Smooth muscle cell (in vitro differentiated cells): ENCODE measurements at regions not wholly inside any gene's neighbourhood (a gene's known extent, or its start where the extent isn't known, plus 50 kb on each side); places are given as distances from the start of the nearest gene placed in this dataset.

Experiments
- DNase-seq: peaks from one replicate; lab custom pipeline; 2025; ENCODE audit not compliant: unreplicated experiment; lab: John Stamatoyannopoulos, UW
- H2AFZ ChIP-seq: fragments of 200-600 bp; sonication (generic); 2 replicates; pipeline ENCODE4 v1.6.0; 2016; ENCODE audit warnings: antibody characterized with exemption, low read depth, mild to moderate bottlenecking
- H3F3A ChIP-seq: fragments of 200-600 bp; sonication (generic); 2 replicates; pipeline ENCODE4 v1.6.0; 2017; ENCODE audit warnings: antibody characterized with exemption, low read depth
- H3K27ac ChIP-seq: fragments of 200-600 bp; sonication (generic); 2 replicates; pipeline ENCODE4 v1.5.1; 2016; ENCODE audit warnings: low read depth, mild to moderate bottlenecking
- H3K27me3 ChIP-seq: fragments of 200-600 bp; sonication (generic); 2 replicates; pipeline ENCODE4 v1.6.1; 2016; ENCODE audit warnings: low read depth, mild to moderate bottlenecking
- H3K36me3 ChIP-seq: fragments of 200-600 bp; sonication (generic); 2 replicates; pipeline ENCODE4 v1.5.1; 2016; ENCODE audit warnings: low read depth
- H3K4me1 ChIP-seq: fragments of 200-600 bp; sonication (generic); 2 replicates; pipeline ENCODE4 v1.5.1; 2016; ENCODE audit warnings: low read depth
- H3K4me2 ChIP-seq: fragments of 200-600 bp; sonication (generic); 2 replicates; pipeline ENCODE4 v1.6.0; 2016; ENCODE audit warnings: mild to moderate bottlenecking
- H3K4me3 ChIP-seq: fragments of 200-600 bp; sonication (generic); 2 replicates; pipeline ENCODE4 v1.5.1; 2016; ENCODE audit warnings: mild to moderate bottlenecking
- H3K79me2 ChIP-seq: fragments of 200-600 bp; sonication (generic); 2 replicates; pipeline ENCODE4 v1.6.0; 2016; ENCODE audit warnings: low read depth, mild to moderate bottlenecking
- H3K9ac ChIP-seq: fragments of 200-600 bp; sonication (generic); 2 replicates; pipeline ENCODE4 v1.6.0; 2016; ENCODE audit warnings: low read depth
- H3K9me3 ChIP-seq: fragments of 200-600 bp; sonication (generic); replicated peaks from 2 replicates; pipeline ENCODE4 v1.5.1; 2016; ENCODE audit warnings: low read depth
- H4K20me1 ChIP-seq: fragments of 200-600 bp; sonication (generic); 2 replicates; pipeline ENCODE4 v1.6.0; 2016; ENCODE audit warnings: low read depth
- CTCF ChIP-seq: fragments of 200-600 bp; sonication (generic); IDR thresholded peaks from 2 replicates; pipeline ENCODE4 v1.5.1; 2017; ENCODE audit warnings: borderline replicate concordance, mild to moderate bottlenecking, antibody characterized with exemption; ENCODE audit not compliant: insufficient read depth, poor library complexity, severe bottlenecking
- WGBS: methylation state at CpG from one replicate; pipeline ENCODE4 v1.1.7; 2016; ENCODE audit warnings: low lambda C conversion rate; 5-methylcytosine and 5-hydroxymethylcytosine counted together

GRCh38 chr9:73237140-73237539 is 85.5 kb downstream of the ANXA1 start:
- Histone ChIP-seq H3K9ac (no peak overlapping the region), H2AFZ (no peak overlapping the region), H3K27me3 (no peaks in the 10 kb centered on the region), H3K27ac (no peak overlapping the region), H3K4me2 (no peak overlapping the region), H3K4me1 (peaks cover 3% of the 10 kb centered on the region), H3K79me2 (no peaks in the 10 kb centered on the region), H3K9me3 (no peaks in the 10 kb centered on the region), H4K20me1 (no peaks in the 10 kb centered on the region), H3F3A (no peaks in the 10 kb centered on the region), H3K4me3 (no peak overlapping the region), H3K36me3 (no peaks in the 10 kb centered on the region)
- no peak for DNase-seq
- no peak for TF ChIP-seq CTCF
- WGBS, result 85% methylated on average over 1 of the region's 1 CpG

GRCh38 chr9:73239570-73240265 is 88.1 kb downstream of the ANXA1 start:
- no peaks in the 10 kb centered on the region for H3K36me3 ChIP-seq
- H4K20me1 ChIP-seq, result no peaks in the 10 kb centered on the region
- 64% methylated on average over 2 of the region's 2 CpGs for WGBS
- no peak overlapping the region for H3K9ac ChIP-seq
- no peak overlapping the region for H3K4me2 ChIP-seq
- H3K27ac ChIP-seq, result no peak overlapping the region
- no peak overlapping the region for H3K4me3 ChIP-seq
- no peaks in the 10 kb centered on the region for H3K79me2 ChIP-seq
- H2AFZ ChIP-seq, result no peak overlapping the region
- TF ChIP-seq CTCF, result no peak
- H3F3A ChIP-seq, result no peaks in the 10 kb centered on the region
- H3K4me1 ChIP-seq, result peaks cover 11% of the 10 kb centered on the region
- no peaks in the 10 kb centered on the region for H3K9me3 ChIP-seq
- no peaks in the 10 kb centered on the region for H3K27me3 ChIP-seq
- no peak for DNase-seq

- no peaks in the 10 kb centered on the region for H3K27me3 ChIP-seq
- no peaks in the 10 kb centered on the region for H4K20me1 ChIP-seq
- no peak overlapping the region for H3K4me2 ChIP-seq
- no peaks in the 10 kb centered on the region for H3K9me3 ChIP-seq
- H2AFZ ChIP-seq, result no peak overlapping the region
- WGBS, result 79% methylated on average over 2 of the region's 2 CpGs
- no peak overlapping the region for H3K9ac ChIP-seq
- H3K4me1 ChIP-seq, result peaks cover 32% of the 10 kb centered on the region
- no peak for DNase-seq
- no peaks in the 10 kb centered on the region for H3K36me3 ChIP-seq
- H3K4me3 ChIP-seq, result no peak overlapping the region
- H3K79me2 ChIP-seq, result no peaks in the 10 kb centered on the region
- no peak for TF ChIP-seq CTCF
- no peak overlapping the region for H3K27ac ChIP-seq
- H3F3A ChIP-seq, result no peaks in the 10 kb centered on the region
These were observed 91.4 kb downstream of the ANXA1 start for GRCh38 chr9:73243078-73243477.

- 91% methylated on average over 13 of the region's 13 CpGs for WGBS
- H3K27me3 ChIP-seq, result no peaks in the 10 kb centered on the region
These were observed 107.5 kb downstream of the ANXA1 start for GRCh38 chr9:73259086-73259696.

More at GRCh38 chr9:73259086-73259696, 107.5 kb downstream of the ANXA1 start:
- no peaks in the 10 kb centered on the region for H3K36me3 ChIP-seq
- no peak for DNase-seq
- peaks cover 6% of the 10 kb centered on the region for H3K4me1 ChIP-seq
- H3K79me2 ChIP-seq, result no peaks in the 10 kb centered on the region
- no peak overlapping the region for H2AFZ ChIP-seq
- no peaks in the 10 kb centered on the region for H3F3A ChIP-seq
- no peaks in the 10 kb centered on the region for H4K20me1 ChIP-seq
- no peak overlapping the region for H3K27ac ChIP-seq
- no peak overlapping the region for H3K4me3 ChIP-seq
- H3K4me2 ChIP-seq, result no peak overlapping the region
- no peaks in the 10 kb centered on the region for H3K9me3 ChIP-seq
- H3K9ac ChIP-seq, result no peak overlapping the region
- no peak for TF ChIP-seq CTCF
